ENCODE measurements at regions not wholly inside any gene's neighbourhood (a gene's known extent, or its start where the extent isn't known, plus 50 kb on each side); places are given as distances from the start of the nearest gene placed in this dataset.
"Not testable (repeated sequence)": the region's sequence is repeated elsewhere in the genome, so short reads cannot be mapped to it uniquely, and the experiment has no call there.

GRCh38 chr2:65918760-65919187 lies 486.4 kb upstream of the SPRED2 start:
- DNase-seq (ENCODE audit: low read depth in 4 of 4, low spot score in 1 of 4): no peak

- DNase-seq (ENCODE audit: low read depth in 4 of 4, low spot score in 1 of 4): no peak
These were observed 485.6 kb upstream of the SPRED2 start for GRCh38 chr2:65917986-65918385.

- no peak for DNase-seq (ENCODE audit: low read depth in 4 of 4, low spot score in 1 of 4)
These were observed 484.4 kb upstream of the SPRED2 start for GRCh38 chr2:65916785-65917295.

GRCh38 chr2:65916177-65916576 lies 483.8 kb upstream of the SPRED2 start:
- DNase-seq (ENCODE audit: low read depth in 4 of 4, low spot score in 1 of 4): no peak

GRCh38 chr2:65915273-65915672 lies 482.9 kb upstream of the SPRED2 start:
- no peak for DNase-seq (ENCODE audit: low read depth in 4 of 4, low spot score in 1 of 4)

- no peak for DNase-seq (ENCODE audit: low read depth in 4 of 4, low spot score in 1 of 4)
These were observed 481.9 kb upstream of the SPRED2 start for GRCh38 chr2:65914244-65914786.

- no peak for DNase-seq (ENCODE audit: low read depth in 4 of 4, low spot score in 1 of 4)
These were observed 481.4 kb upstream of the SPRED2 start for GRCh38 chr2:65913813-65914212.

GRCh38 chr2:65901756-65902155 lies 469.4 kb upstream of the SPRED2 start:
- no peak for DNase-seq (ENCODE audit: low read depth in 4 of 4, low spot score in 1 of 4)

GRCh38 chr2:65896446-65896845 lies 464.0 kb upstream of the SPRED2 start:
- no peak for DNase-seq (ENCODE audit: low read depth in 4 of 4, low spot score in 1 of 4)

- DNase-seq (ENCODE audit: low read depth in 4 of 4, low spot score in 1 of 4): not testable (repeated sequence)
These were observed 457.7 kb upstream of the SPRED2 start for GRCh38 chr2:65890131-65890530.

GRCh38 chr2:65885266-65885665 lies 452.9 kb upstream of the SPRED2 start:
- DNase-seq (ENCODE audit: low read depth in 4 of 4, low spot score in 1 of 4): no peak

- DNase-seq (ENCODE audit: low read depth in 4 of 4, low spot score in 1 of 4): no peak
These were observed 449.2 kb upstream of the SPRED2 start for GRCh38 chr2:65881592-65881991.

- DNase-seq (ENCODE audit: low read depth in 4 of 4, low spot score in 1 of 4): no peak
These were observed 448.0 kb upstream of the SPRED2 start for GRCh38 chr2:65880436-65880835.

- DNase-seq (ENCODE audit: low read depth in 4 of 4, low spot score in 1 of 4): no peak
These were observed 445.6 kb upstream of the SPRED2 start for GRCh38 chr2:65878011-65878340.

- DNase-seq (ENCODE audit: low read depth in 4 of 4, low spot score in 1 of 4): no peak
These were observed 445.1 kb upstream of the SPRED2 start for GRCh38 chr2:65877331-65878010.

GRCh38 chr2:65876114-65876513 lies 443.7 kb upstream of the SPRED2 start:
- no peak for DNase-seq (ENCODE audit: low read depth in 4 of 4, low spot score in 1 of 4)

GRCh38 chr2:65870826-65871225 lies 438.4 kb upstream of the SPRED2 start:
- DNase-seq (ENCODE audit: low read depth in 4 of 4, low spot score in 1 of 4): no peak

- DNase-seq (ENCODE audit: low read depth in 4 of 4, low spot score in 1 of 4): no peak
These were observed 436.9 kb upstream of the SPRED2 start for GRCh38 chr2:65869296-65869695.

GRCh38 chr2:65868177-65868576 lies 435.8 kb upstream of the SPRED2 start:
- no peak for DNase-seq (ENCODE audit: low read depth in 4 of 4, low spot score in 1 of 4)

GRCh38 chr2:65867446-65867845 lies 435.0 kb upstream of the SPRED2 start:
- DNase-seq (ENCODE audit: low read depth in 4 of 4, low spot score in 1 of 4): no peak

- no peak for DNase-seq (ENCODE audit: low read depth in 4 of 4, low spot score in 1 of 4)
These were observed 433.7 kb upstream of the SPRED2 start for GRCh38 chr2:65866148-65866547.

- DNase-seq (ENCODE audit: low read depth in 4 of 4, low spot score in 1 of 4): no peak
These were observed 432.2 kb upstream of the SPRED2 start for GRCh38 chr2:65864619-65865018.

GRCh38 chr2:65863713-65864112 lies 431.3 kb upstream of the SPRED2 start:
- no peak for DNase-seq (ENCODE audit: low read depth in 4 of 4, low spot score in 1 of 4)
